Transverse colon (tissue), 4 donors: ENCODE measurements at regions not wholly inside any gene's neighbourhood (a gene's known extent, or its start where the extent isn't known, plus 50 kb on each side); places are given as distances from the start of the nearest gene placed in this dataset.

ENCODE experiments used
- DNase-seq: peaks from one replicate; pipeline ENCODE4 v3.0.0-alpha.2; 2019
- H3K27ac ChIP-seq, 4 donors: fragments of 200-600 bp; sonication (generic); 2 replicates each; pipeline ENCODE4 v1.5.1; 2016 to 2018; ENCODE audit warnings: inconsistent platforms in 4 of 4
- H3K27me3 ChIP-seq: fragments of 200-600 bp; sonication (generic); 2 replicates; pipeline ENCODE4 v1.5.1; 2017; ENCODE audit warnings: inconsistent platforms
- H3K36me3 ChIP-seq, 4 donors: fragments of 200-600 bp; sonication (generic); 2 replicates each; pipeline ENCODE4 v1.5.1; 2017 to 2019; ENCODE audit warnings: inconsistent platforms in 4 of 4
- H3K4me1 ChIP-seq, 4 donors: fragments of 200-600 bp; sonication (generic); 2 replicates each; pipeline ENCODE4 v1.5.1; 2017 to 2020; ENCODE audit warnings: inconsistent platforms in 4 of 4
- H3K4me3 ChIP-seq, 4 donors: fragments of 200-600 bp; sonication (generic); 1 replicate in 1 of 4; 2 replicates in 3 of 4; pipeline versions ENCODE4 v1.5.1 to v1.6.1; 2017 to 2019; ENCODE audit warnings: inconsistent platforms in 4 of 4
- H3K9me3 ChIP-seq, 2 donors: fragments of 200-600 bp; sonication (generic); 2 replicates each; pipeline ENCODE4 v1.5.1; 2017 to 2019; ENCODE audit warnings: inconsistent platforms in 2 of 2
- EP300 ChIP-seq: sonication (generic); formaldehyde crosslinking; IDR thresholded peaks from one replicate; pipeline ENCODE4 v1.6.1; 2017; ENCODE audit warnings: antibody characterized with exemption, low read depth
- POLR2A ChIP-seq: fragments of 450-650 bp; IDR thresholded peaks from one replicate; pipeline ENCODE4 v1.6.1; 2016; ENCODE audit warnings: antibody characterized with exemption, mild to moderate bottlenecking, moderate library complexity
- POLR2AphosphoS5 ChIP-seq, 3 donors: sonication (generic); formaldehyde crosslinking; IDR thresholded peaks; one replicate each; pipeline ENCODE4 v1.6.1; 2016; ENCODE audit warnings: antibody characterized with exemption in 3 of 3
- WGBS, 2 donors: methylation state at CpG; one replicate each; pipeline ENCODE4 v1.1.5; 2018; ENCODE audit warnings: low coverage in 1 of 2; 5-methylcytosine and 5-hydroxymethylcytosine counted together
- in situ Hi-C, 4 donors: fragments of 200-750 bp; cut with MboI; loops; one replicate each; pipeline versions ENCODE4 v1.15.0 to v1.15.1; 2017; ENCODE audit warnings: low sequenced_read_pairs in 3 of 4, low pct_ligation_motif_present in 1 of 4, low pct_unique_long_range_greater_than_20kb in 1 of 4
- intact Hi-C: fragments of 100-400 bp; cut with DNase I; formaldehyde crosslinking; loops from one replicate; pipeline ENCODE4 v1.15.1; 2023; ENCODE audit warnings: low total_unique reads
- TF ChIP-seq, protein P1 (sequence below), 5 experiments: fragments of 200-600 bp in 3 of 5; fragments of 450-650 bp in 2 of 5; sonication (generic) in 3 of 5; IDR thresholded peaks; 1 replicate in 2 of 5; 2 replicates in 3 of 5; pipeline ENCODE4 v1.5.1; 2016 to 2017; ENCODE audit warnings: antibody characterized with exemption in 5 of 5, inconsistent platforms in 3 of 5, mild to moderate bottlenecking in 2 of 5, moderate library complexity in 1 of 5

DNA sequence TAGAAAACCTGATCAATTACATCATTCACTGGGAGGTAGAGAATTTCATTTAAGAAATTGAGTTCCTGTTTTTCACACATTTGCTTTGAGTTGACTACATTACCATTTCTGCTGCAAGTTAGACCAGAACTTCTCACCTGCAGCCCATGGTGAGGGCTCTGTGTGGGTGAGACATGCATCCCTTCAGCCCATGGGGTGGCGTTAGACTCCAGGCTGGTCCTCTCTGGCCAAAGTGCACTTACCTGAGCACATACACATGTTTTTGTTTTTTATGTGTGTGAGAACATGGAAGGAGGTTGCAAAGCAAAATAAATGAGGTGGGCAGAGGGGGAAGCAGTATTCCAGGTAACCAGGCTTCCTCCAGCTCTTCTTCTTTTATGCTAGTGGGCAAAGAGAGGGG lies 470.2 kb downstream of the PMP22 start:
- H3K27me3 ChIP-seq: peaks cover 4% of the 10 kb centered on the region
- intact Hi-C loops: no loop called here
- 74% methylated on average over 1 of the region's 1 CpG; no CpG with 5 or more reads in 1 of the 2 donors for WGBS, 2 donors
- H3K36me3 ChIP-seq: no peaks in the 10 kb centered on the region
- H3K9me3 ChIP-seq: no peaks in the 10 kb centered on the region
- no peaks in the 10 kb centered on the region for H3K4me1 ChIP-seq
- in situ Hi-C loops: no loop called here
- no peak overlapping the region for H3K4me3 ChIP-seq
- TF ChIP-seq POLR2AphosphoS5 (IDR thresholded peaks at IDR 0.05) (no peak), EP300 (no peak), POLR2A (no peak)
- TF ChIP-seq, protein P1, sequence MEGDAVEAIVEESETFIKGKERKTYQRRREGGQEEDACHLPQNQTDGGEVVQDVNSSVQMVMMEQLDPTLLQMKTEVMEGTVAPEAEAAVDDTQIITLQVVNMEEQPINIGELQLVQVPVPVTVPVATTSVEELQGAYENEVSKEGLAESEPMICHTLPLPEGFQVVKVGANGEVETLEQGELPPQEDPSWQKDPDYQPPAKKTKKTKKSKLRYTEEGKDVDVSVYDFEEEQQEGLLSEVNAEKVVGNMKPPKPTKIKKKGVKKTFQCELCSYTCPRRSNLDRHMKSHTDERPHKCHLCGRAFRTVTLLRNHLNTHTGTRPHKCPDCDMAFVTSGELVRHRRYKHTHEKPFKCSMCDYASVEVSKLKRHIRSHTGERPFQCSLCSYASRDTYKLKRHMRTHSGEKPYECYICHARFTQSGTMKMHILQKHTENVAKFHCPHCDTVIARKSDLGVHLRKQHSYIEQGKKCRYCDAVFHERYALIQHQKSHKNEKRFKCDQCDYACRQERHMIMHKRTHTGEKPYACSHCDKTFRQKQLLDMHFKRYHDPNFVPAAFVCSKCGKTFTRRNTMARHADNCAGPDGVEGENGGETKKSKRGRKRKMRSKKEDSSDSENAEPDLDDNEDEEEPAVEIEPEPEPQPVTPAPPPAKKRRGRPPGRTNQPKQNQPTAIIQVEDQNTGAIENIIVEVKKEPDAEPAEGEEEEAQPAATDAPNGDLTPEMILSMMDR (IDR thresholded peaks at IDR 0.05): no peak
- DNase-seq: no peak
- H3K27ac ChIP-seq: no peak overlapping the region

DNA sequence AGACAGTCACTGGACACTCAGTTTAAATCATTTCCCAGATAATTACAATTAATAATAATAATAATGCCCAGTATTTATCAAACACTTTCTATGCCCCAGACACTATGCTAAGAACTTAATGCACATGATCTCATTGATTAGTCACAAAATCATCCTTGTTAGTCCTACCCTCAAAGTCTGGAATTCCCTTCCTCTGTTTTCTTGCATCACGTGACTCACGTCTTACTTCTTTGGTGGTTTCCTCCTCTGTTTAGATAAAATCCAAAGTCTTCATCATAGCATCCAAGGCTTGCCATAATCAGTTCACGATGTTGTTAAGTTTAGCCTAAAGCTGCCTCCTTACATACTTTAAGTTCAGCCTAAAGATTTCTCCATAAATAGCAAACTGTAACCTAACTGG lies 471.9 kb downstream of the PMP22 start:
- WGBS, 2 donors: 61 to 71% methylated on average over 3 of the region's 3 CpGs
- H3K9me3 ChIP-seq: no peaks in the 10 kb centered on the region
- DNase-seq: no peak
- TF ChIP-seq POLR2AphosphoS5 (IDR thresholded peaks at IDR 0.05): no peak
- no peak for TF ChIP-seq POLR2A
- TF ChIP-seq, protein P1 (IDR thresholded peaks at IDR 0.05): no peak
- no peak for TF ChIP-seq EP300
- H3K27me3 ChIP-seq: peaks cover 4% of the 10 kb centered on the region
- in situ Hi-C loops: no loop called here
- H3K27ac ChIP-seq: no peak overlapping the region
- H3K4me1 ChIP-seq: no peaks in the 10 kb centered on the region
- H3K4me3 ChIP-seq: no peak overlapping the region
- no peaks in the 10 kb centered on the region for H3K36me3 ChIP-seq
- intact Hi-C loops: no loop called here

DNA sequence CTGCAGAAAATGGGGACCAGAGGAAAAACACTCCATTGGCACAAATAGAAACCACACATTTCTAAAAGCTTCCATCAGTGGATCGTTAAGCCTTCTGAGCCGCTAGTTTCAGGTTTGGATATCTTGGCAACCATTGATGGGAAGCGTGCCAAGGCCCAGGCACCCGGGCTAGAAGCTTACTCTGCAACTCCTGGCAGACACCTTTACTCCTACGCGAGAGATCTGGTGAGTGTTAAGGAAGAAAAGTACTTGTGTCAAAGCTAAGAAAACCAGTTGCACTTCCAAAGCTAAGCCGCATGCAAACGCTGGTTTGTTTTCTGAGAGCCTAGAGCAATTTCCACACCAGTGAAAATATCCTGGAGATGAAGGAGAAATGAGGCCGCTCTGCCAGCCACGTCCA lies 472.4 kb downstream of the PMP22 start:
- no peaks in the 10 kb centered on the region for H3K4me1 ChIP-seq
- WGBS, 2 donors: 59 to 67% methylated on average over 10 of the region's 10 CpGs
- peak; percentile 21 for DNase-seq
- intact Hi-C loops (no loop called here), in situ Hi-C loops (no loop called here)
- peaks cover 4% of the 10 kb centered on the region for H3K27me3 ChIP-seq
- no peaks in the 10 kb centered on the region for H3K36me3 ChIP-seq
- peak in 1 of 3 donors; percentile 58 for TF ChIP-seq POLR2AphosphoS5 (IDR thresholded peaks at IDR 0.05)
- TF ChIP-seq, protein P1 (IDR thresholded peaks at IDR 0.05): no peak
- TF ChIP-seq EP300: no peak
- TF ChIP-seq POLR2A: no peak
- no peak overlapping the region for H3K4me3 ChIP-seq
- H3K27ac ChIP-seq: no peak overlapping the region
- no peaks in the 10 kb centered on the region for H3K9me3 ChIP-seq

DNA sequence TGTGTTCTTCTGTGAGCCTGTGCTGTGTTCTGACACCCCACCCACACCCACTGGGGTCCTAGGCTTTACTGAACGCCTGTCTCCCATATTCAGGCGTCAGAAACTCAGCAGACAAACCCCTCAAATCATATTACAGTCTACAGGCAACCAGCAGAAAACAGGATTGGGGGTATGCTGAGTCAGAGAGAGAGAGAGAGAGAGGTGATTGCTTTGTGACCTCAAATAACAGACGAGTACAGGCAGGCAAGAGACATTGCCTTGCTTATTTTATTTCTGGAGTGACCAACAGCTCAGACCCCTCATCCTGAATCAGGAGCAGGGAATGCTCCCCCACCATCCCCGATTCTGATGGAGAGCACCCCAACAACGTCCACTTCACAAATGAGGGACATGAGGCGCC lies 473.9 kb downstream of the PMP22 start:
- no peaks in the 10 kb centered on the region for H3K9me3 ChIP-seq
- H3K36me3 ChIP-seq: no peaks in the 10 kb centered on the region
- TF ChIP-seq EP300 (no peak), POLR2AphosphoS5 (IDR thresholded peaks at IDR 0.05) (no peak), POLR2A (no peak)
- TF ChIP-seq, protein P1 (IDR thresholded peaks at IDR 0.05): no peak
- WGBS, 2 donors: 20 to 47% methylated on average over 1 to 6 of the region's 6 CpGs
- DNase-seq: no peak
- in situ Hi-C loops: no loop called here
- no peak overlapping the region for H3K4me3 ChIP-seq
- no peak overlapping the region for H3K27ac ChIP-seq
- intact Hi-C loops: no loop called here
- peaks cover 4% of the 10 kb centered on the region for H3K27me3 ChIP-seq
- no peaks in the 10 kb centered on the region for H3K4me1 ChIP-seq
